MCF 10A (cell line): ENCODE measurements at regions not wholly inside any gene's neighbourhood (a gene's known extent, or its start where the extent isn't known, plus 50 kb on each side); places are given as distances from the start of the nearest gene placed in this dataset.

Experiments
- BruUV-seq: library from RNA; stranded (reverse); fragments of 400-500 nt; replicated peaks from 2 replicates; lab custom pipeline; 2021; lab: Mats Ljungman, UMichigan
- CTCF ChIA-PET: fragments of 300-600 bp; sonication (Branson Sonifier 250); formaldehyde crosslinking; extraction: SDS; loops from one replicate; lab custom pipeline; 2021; ENCODE audit warnings: antibody characterized with exemption, inconsistent platforms; lab: Yijun Ruan, JAX
- POLR2A ChIA-PET: fragments of 300-600, 350-650 bp; sonication (Branson Sonifier 250); formaldehyde crosslinking; extraction: SDS; loops from one replicate; lab custom pipeline; 2020; ENCODE audit warnings: antibody characterized with exemption, inconsistent platforms; lab: Yijun Ruan, JAX
- DNase-seq: peaks from one replicate; pipeline ENCODE4 v3.0.0-alpha.2; 2018; ENCODE audit not compliant: unreplicated experiment
- H3K27ac Mint-ChIP-seq: one replicate; pipeline ENCODE4 v1.8.0; 2022; ENCODE audit warnings: mild to moderate bottlenecking, low read depth, mixed read lengths; ENCODE audit not compliant: unreplicated experiment
- H3K27me3 Mint-ChIP-seq: one replicate; pipeline ENCODE4 v1.8.0; 2022; ENCODE audit warnings: mixed read lengths; ENCODE audit not compliant: insufficient read depth, unreplicated experiment
- H3K36me3 Mint-ChIP-seq: one replicate; pipeline ENCODE4 v1.8.0; 2022; ENCODE audit warnings: mild to moderate bottlenecking, moderate library complexity, mixed read lengths; ENCODE audit not compliant: insufficient read depth, unreplicated experiment
- H3K4me1 Mint-ChIP-seq: one replicate; pipeline ENCODE4 v1.8.0; 2022; ENCODE audit warnings: mixed read lengths; ENCODE audit not compliant: insufficient read depth, unreplicated experiment
- H3K4me3 Mint-ChIP-seq: one replicate; pipeline ENCODE4 v1.8.0; 2022; ENCODE audit warnings: mild to moderate bottlenecking, moderate library complexity, mixed read lengths; ENCODE audit not compliant: unreplicated experiment
- H3K9me3 Mint-ChIP-seq: one replicate; pipeline ENCODE4 v1.8.0; 2022; ENCODE audit warnings: mixed read lengths; ENCODE audit not compliant: unreplicated experiment
- CTCF ChIP-seq: fragments of 200-600 bp; IDR thresholded peaks from one replicate; pipeline ENCODE4 v1.8.0; 2022; ENCODE audit warnings: antibody characterized with exemption, mild to moderate bottlenecking; ENCODE audit not compliant: unreplicated experiment
- intact Hi-C: fragments of 100-400 bp; cut with micrococcal nuclease; formaldehyde crosslinking; loops from 2 replicates; pipeline ENCODE4 v1.14.1; 2022

GRCh38 chrX:34377645-34378044 lies 245.5 kb upstream of the FAM47A start:
- no peak overlapping the region for H3K27ac Mint-ChIP-seq
- CTCF ChIA-PET = no interaction called here
- no peaks in the 10 kb centered on the region for H3K36me3 Mint-ChIP-seq
- DNase-seq = no peak
- peaks cover 6% of the 10 kb centered on the region for H3K4me1 Mint-ChIP-seq
- TF ChIP-seq CTCF = no peak
- H3K4me3 Mint-ChIP-seq = no peak overlapping the region
- intact Hi-C loops = no loop called here
- H3K27me3 Mint-ChIP-seq = peaks cover 15% of the 10 kb centered on the region
- POLR2A ChIA-PET = no interaction called here
- H3K9me3 Mint-ChIP-seq = no peaks in the 10 kb centered on the region
- no TSS peak for BruUV-seq

- H3K36me3 Mint-ChIP-seq = no peaks in the 10 kb centered on the region
- intact Hi-C loops = no loop called here
- H3K27me3 Mint-ChIP-seq = no peaks in the 10 kb centered on the region
- H3K9me3 Mint-ChIP-seq = no peaks in the 10 kb centered on the region
- peak; percentile 47 for DNase-seq
- H3K4me1 Mint-ChIP-seq = peaks cover 6% of the 10 kb centered on the region
- no peak overlapping the region for H3K27ac Mint-ChIP-seq
- CTCF ChIA-PET = no interaction called here
- no TSS peak for BruUV-seq
- H3K4me3 Mint-ChIP-seq = no peak overlapping the region
- POLR2A ChIA-PET = no interaction called here
- no peak for TF ChIP-seq CTCF
Observed at GRCh38 chrX:34371754-34372153, 239.6 kb upstream of the FAM47A start.

GRCh38 chrX:34365471-34365870 lies 233.4 kb upstream of the FAM47A start:
- ChIA-PET POLR2A (interaction anchor here (0.7 kb wide), 1 partner anchor 849 kb away, joined by 3 read pairs; no protein-coding TSS in a partner anchor), CTCF (interaction anchor here (0.5 to 1.4 kb wide), 9 partner anchors 11 to 646 kb away, joined by 3 to 4 read pairs (median 3); no protein-coding TSS in a partner anchor)
- TF ChIP-seq CTCF = peak; percentile 34
- Mint-ChIP-seq H3K36me3 (no peaks in the 10 kb centered on the region), H3K27me3 (peaks cover 21% of the 10 kb centered on the region), H3K27ac (no peak overlapping the region), H3K4me3 (no peak overlapping the region), H3K4me1 (peaks cover 4% of the 10 kb centered on the region), H3K9me3 (no peaks in the 10 kb centered on the region)
- BruUV-seq = no TSS peak
- DNase-seq = peak; percentile 59
- intact Hi-C loops = loop anchor here (5.0 kb wide), 1 partner anchor 272 kb away; no protein-coding TSS in a partner anchor

- Mint-ChIP-seq H3K4me3 (no peak overlapping the region), H3K9me3 (no peaks in the 10 kb centered on the region), H3K27ac (peak overlapping the region; percentile 33), H3K4me1 (peaks cover 9% of the 10 kb centered on the region), H3K27me3 (peaks cover 7% of the 10 kb centered on the region), H3K36me3 (no peaks in the 10 kb centered on the region)
- intact Hi-C loops = no loop called here
- CTCF ChIA-PET = interaction anchor here (1.2 kb wide), 1 partner anchor 15 kb away, joined by 3 read pairs; no protein-coding TSS in a partner anchor
- no TSS peak for BruUV-seq
- TF ChIP-seq CTCF = no peak
- POLR2A ChIA-PET = interaction anchor here (0.6 kb wide), 1 partner anchor 1587 kb away, joined by 4 read pairs; no protein-coding TSS in a partner anchor
- DNase-seq = peak; percentile 13
Observed at GRCh38 chrX:34350561-34351335, 218.6 kb upstream of the FAM47A start.
